H9 (cell line): ENCODE measurements at regions not wholly inside any gene's neighbourhood (a gene's known extent, or its start where the extent isn't known, plus 50 kb on each side); places are given as distances from the start of the nearest gene placed in this dataset.

ENCODE experiments used
- DNase-seq: peaks from one replicate; pipeline ENCODE4 v3.0.0-alpha.2; 2017
- H2AFZ ChIP-seq: one replicate; pipeline ENCODE4 v1.6.1; 2013; ENCODE audit warnings: mild to moderate bottlenecking, low read length, control low read depth, moderate library complexity
- H2AK5ac ChIP-seq: 2 replicates; pipeline ENCODE4 v1.6.1; 2013; ENCODE audit warnings: low read length, control low read depth, mixed read lengths; ENCODE audit not compliant: insufficient read length
- H2BK120ac ChIP-seq: one replicate; pipeline ENCODE4 v1.6.1; 2013; ENCODE audit warnings: low read depth, mild to moderate bottlenecking, low read length, control low read depth, inconsistent platforms; ENCODE audit not compliant: poor library complexity, severe bottlenecking
- H2BK12ac ChIP-seq: 2 replicates; pipeline ENCODE4 v1.6.1; 2013; ENCODE audit warnings: low read length, control low read depth, mixed read lengths, low read depth; ENCODE audit not compliant: insufficient read length
- H2BK15ac ChIP-seq: 2 replicates; pipeline ENCODE4 v1.6.1; 2013; ENCODE audit warnings: low read depth, low read length, control low read depth
- H2BK20ac ChIP-seq: one replicate; pipeline ENCODE4 v1.6.1; 2013; ENCODE audit warnings: low read depth, mild to moderate bottlenecking, low read length, control low read depth, inconsistent platforms; ENCODE audit not compliant: poor library complexity, severe bottlenecking
- H2BK5ac ChIP-seq: 2 replicates; pipeline ENCODE4 v1.6.1; 2013; ENCODE audit warnings: low read length, control low read depth, mixed read lengths; ENCODE audit not compliant: insufficient read length
- H3K14ac ChIP-seq: 2 replicates; pipeline ENCODE4 v1.6.1; 2013; ENCODE audit warnings: low read length, control low read depth; ENCODE audit not compliant: insufficient read depth
- H3K18ac ChIP-seq: 2 replicates; pipeline ENCODE4 v1.6.1; 2013; ENCODE audit warnings: low read depth, mild to moderate bottlenecking, mixed read lengths, low read length, control low read depth; ENCODE audit not compliant: insufficient read length
- H3K23ac ChIP-seq: 2 replicates; pipeline ENCODE4 v1.6.1; 2013; ENCODE audit warnings: low read length, control low read depth, mixed read lengths, low read depth; ENCODE audit not compliant: insufficient read length
- H3K23me2 ChIP-seq: 2 replicates; pipeline ENCODE4 v1.6.1; 2013; ENCODE audit warnings: low read depth, mild to moderate bottlenecking, mixed read lengths, low read length, control low read depth; ENCODE audit not compliant: insufficient read length, poor library complexity, severe bottlenecking
- H3K27ac ChIP-seq: 2 replicates; pipeline ENCODE4 v1.5.1; 2013; ENCODE audit warnings: low read length, control low read depth, mixed read lengths, low read depth; ENCODE audit not compliant: insufficient read length
- H3K27me3 ChIP-seq: 2 replicates; pipeline ENCODE4 v1.6.1; 2013; ENCODE audit warnings: low read length, control low read depth, inconsistent platforms; ENCODE audit not compliant: insufficient read depth
- H3K4ac ChIP-seq: 2 replicates; pipeline ENCODE4 v1.6.1; 2013; ENCODE audit warnings: low read depth, mild to moderate bottlenecking, control low read depth, inconsistent platforms, low read length, moderate library complexity
- H3K4me1 ChIP-seq: 2 replicates; pipeline ENCODE4 v1.6.1; 2013; ENCODE audit warnings: low read length, control low read depth, inconsistent platforms; ENCODE audit not compliant: insufficient read depth
- H3K4me2 ChIP-seq: 2 replicates; pipeline ENCODE4 v1.6.1; 2013; ENCODE audit warnings: low read length, control low read depth, mixed read lengths; ENCODE audit not compliant: insufficient read length, insufficient read depth
- H3K56ac ChIP-seq: 2 replicates; pipeline ENCODE4 v1.6.1; 2013; ENCODE audit warnings: low read depth, mild to moderate bottlenecking, mixed read lengths, low read length, control low read depth; ENCODE audit not compliant: insufficient read length
- H3K79me1 ChIP-seq: 2 replicates; pipeline ENCODE4 v1.6.1; 2013; ENCODE audit warnings: low read depth, mild to moderate bottlenecking, moderate library complexity, low read length, control low read depth, inconsistent platforms; ENCODE audit not compliant: insufficient read depth, poor library complexity, severe bottlenecking
- H3K79me2 ChIP-seq: 2 replicates; pipeline ENCODE4 v1.6.1; 2013; ENCODE audit warnings: low read length, control low read depth, inconsistent platforms; ENCODE audit not compliant: insufficient read depth
- H3K9ac ChIP-seq: 2 replicates; pipeline ENCODE4 v1.6.1; 2013; ENCODE audit warnings: low read length, control low read depth, mixed read lengths; ENCODE audit not compliant: insufficient read length; ENCODE audit errors: extremely low read depth
- H3K9me3 ChIP-seq: one replicate; pipeline ENCODE4 v1.6.1; 2013; ENCODE audit warnings: low read depth, low read length, inconsistent platforms; ENCODE audit not compliant: control insufficient read depth
- H3T11ph ChIP-seq: one replicate; pipeline ENCODE4 v1.6.1; 2013; ENCODE audit warnings: mild to moderate bottlenecking, low read length, control low read depth, inconsistent platforms
- H4K20me1 ChIP-seq: one replicate; pipeline ENCODE4 v1.6.1; 2013; ENCODE audit not compliant: control insufficient read depth, insufficient read length, insufficient read depth
- H4K5ac ChIP-seq: 2 replicates; pipeline ENCODE4 v1.6.1; 2013; ENCODE audit warnings: low read depth, mild to moderate bottlenecking, mixed read lengths, low read length, control low read depth; ENCODE audit not compliant: insufficient read length
- H4K8ac ChIP-seq: replicated peaks from 2 replicates; pipeline ENCODE4 v1.6.1; 2013; ENCODE audit warnings: low read length, control low read depth, mixed read lengths, low read depth; ENCODE audit not compliant: insufficient read length
- H4K91ac ChIP-seq: 2 replicates; pipeline ENCODE4 v1.6.1; 2013; ENCODE audit warnings: low read depth, mild to moderate bottlenecking, moderate library complexity, mixed read lengths, low read length, control low read depth; ENCODE audit not compliant: insufficient read length
- H3K27ac Mint-ChIP-seq, 3 experiments: 2 replicates in 2 of 3; 3 replicates in 1 of 3; pipeline ENCODE4 v1.8.0; 2020 to 2021; ENCODE audit warnings: mixed read lengths in 3 of 3, mild to moderate bottlenecking in 1 of 3, moderate library complexity in 1 of 3
- H3K27me3 Mint-ChIP-seq: 2 replicates; pipeline ENCODE4 v1.8.0; 2021; ENCODE audit warnings: low read depth, mild to moderate bottlenecking, moderate library complexity, mixed read lengths
- H3K36me3 Mint-ChIP-seq, 3 experiments: 2 replicates in 2 of 3; 3 replicates in 1 of 3; pipeline ENCODE4 v1.8.0; 2020 to 2021; ENCODE audit warnings: low read depth in 3 of 3, mixed read lengths in 3 of 3; ENCODE audit not compliant: insufficient read depth in 1 of 3
- H3K4me1 Mint-ChIP-seq, 2 experiments: 2 replicates each; pipeline ENCODE4 v1.8.0; 2020; ENCODE audit warnings: mixed read lengths in 2 of 2
- H3K4me3 Mint-ChIP-seq, 2 experiments: 2 replicates in 1 of 2; 3 replicates in 1 of 2; pipeline ENCODE4 v1.8.0; 2020 to 2021; ENCODE audit warnings: mild to moderate bottlenecking in 2 of 2, mixed read lengths in 2 of 2, moderate library complexity in 1 of 2
- H3K9me3 Mint-ChIP-seq, 2 experiments: 2 replicates in 1 of 2; 3 replicates in 1 of 2; pipeline ENCODE4 v1.8.0; 2020; ENCODE audit warnings: mild to moderate bottlenecking in 2 of 2, mixed read lengths in 2 of 2, moderate library complexity in 1 of 2
- TF ChIP-seq, protein P1 (sequence below): fragments of 200-600 bp; sonication (generic); conservative IDR thresholded peaks from 3 replicates; pipeline ENCODE4 v1.8.0; 2021; ENCODE audit warnings: antibody characterized with exemption, mild to moderate bottlenecking

DNA sequence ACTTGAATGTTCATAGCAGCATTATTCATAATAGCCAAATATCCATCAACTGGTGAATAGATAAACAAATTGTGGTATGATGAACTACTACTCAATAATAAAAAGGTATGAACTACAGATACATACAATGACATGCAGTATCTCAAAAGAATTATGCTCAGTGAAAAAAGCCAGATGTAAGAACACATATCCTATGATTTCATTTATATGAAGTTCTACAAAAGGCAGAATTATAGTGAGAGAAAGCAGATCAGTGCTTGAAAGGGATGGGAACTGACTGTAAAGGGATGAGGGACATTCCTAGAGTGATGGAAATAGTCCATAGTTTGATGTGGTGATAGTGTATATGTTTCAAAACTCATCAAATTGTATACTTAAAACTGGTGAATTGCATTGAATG lies 339.0 kb downstream of the ENC1 start:
- no peaks in the 10 kb centered on the region for H3K4me1 Mint-ChIP-seq
- Histone ChIP-seq H3K9ac (no peak overlapping the region), H3K9me3 (no peaks in the 10 kb centered on the region), H2BK20ac (no peak overlapping the region), H4K8ac (no peak overlapping the region), H3K23me2 (no peaks in the 10 kb centered on the region), H3K4ac (no peak overlapping the region), H3K27me3 (no peaks in the 10 kb centered on the region), H2BK120ac (no peak overlapping the region), H4K20me1 (no peaks in the 10 kb centered on the region), H3T11ph (no peak overlapping the region), H2BK12ac (no peak overlapping the region), H3K4me2 (no peak overlapping the region), H3K18ac (no peak overlapping the region), H3K14ac (no peak overlapping the region), H2AK5ac (no peak overlapping the region), H4K5ac (no peak overlapping the region), H3K4me1 (no peaks in the 10 kb centered on the region), H3K23ac (no peak overlapping the region), H2AFZ (no peak overlapping the region), H4K91ac (no peak overlapping the region), H3K79me2 (no peaks in the 10 kb centered on the region), H3K79me1 (no peaks in the 10 kb centered on the region), H2BK5ac (no peak overlapping the region), H2BK15ac (no peak overlapping the region), H3K27ac (no peak overlapping the region), H3K56ac (no peak overlapping the region)
- H3K9me3 Mint-ChIP-seq: no peaks in the 10 kb centered on the region; a peak in 1 of 5 replicates
- no peak overlapping the region for H3K27ac Mint-ChIP-seq
- TF ChIP-seq, protein P1, sequence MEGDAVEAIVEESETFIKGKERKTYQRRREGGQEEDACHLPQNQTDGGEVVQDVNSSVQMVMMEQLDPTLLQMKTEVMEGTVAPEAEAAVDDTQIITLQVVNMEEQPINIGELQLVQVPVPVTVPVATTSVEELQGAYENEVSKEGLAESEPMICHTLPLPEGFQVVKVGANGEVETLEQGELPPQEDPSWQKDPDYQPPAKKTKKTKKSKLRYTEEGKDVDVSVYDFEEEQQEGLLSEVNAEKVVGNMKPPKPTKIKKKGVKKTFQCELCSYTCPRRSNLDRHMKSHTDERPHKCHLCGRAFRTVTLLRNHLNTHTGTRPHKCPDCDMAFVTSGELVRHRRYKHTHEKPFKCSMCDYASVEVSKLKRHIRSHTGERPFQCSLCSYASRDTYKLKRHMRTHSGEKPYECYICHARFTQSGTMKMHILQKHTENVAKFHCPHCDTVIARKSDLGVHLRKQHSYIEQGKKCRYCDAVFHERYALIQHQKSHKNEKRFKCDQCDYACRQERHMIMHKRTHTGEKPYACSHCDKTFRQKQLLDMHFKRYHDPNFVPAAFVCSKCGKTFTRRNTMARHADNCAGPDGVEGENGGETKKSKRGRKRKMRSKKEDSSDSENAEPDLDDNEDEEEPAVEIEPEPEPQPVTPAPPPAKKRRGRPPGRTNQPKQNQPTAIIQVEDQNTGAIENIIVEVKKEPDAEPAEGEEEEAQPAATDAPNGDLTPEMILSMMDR: no peak
- no peaks in the 10 kb centered on the region for H3K27me3 Mint-ChIP-seq
- H3K36me3 Mint-ChIP-seq: no peaks in the 10 kb centered on the region; a peak in 1 of 7 replicates
- DNase-seq: no peak
- no peak overlapping the region for H3K4me3 Mint-ChIP-seq
